ENCODE measurements at regions not wholly inside any gene's neighbourhood (a gene's known extent, or its start where the extent isn't known, plus 50 kb on each side); places are given as distances from the start of the nearest gene placed in this dataset.

GRCh38 chr3:72141264-72141663, 356.3 kb upstream of the PROK2 start:
- H3K4me2 ChIP-seq = no peak overlapping the region
- ChIA-PET CTCF (interaction anchor here (1.0 to 1.4 kb wide), 2 partner anchors 12 to 671 kb away, joined by 3 to 4 read pairs; no protein-coding TSS in a partner anchor), POLR2A (no interaction called here)
- H3K4me3 ChIP-seq = no peak overlapping the region
- no peaks in the 10 kb centered on the region for H3K9me3 ChIP-seq
- no peak overlapping the region for H3K27ac ChIP-seq
- ATAC-seq (no peak), FAIRE-seq (no peak), DNase-seq (ENCODE audit: low read depth in 1 of 2, low spot score in 1 of 2) (no peak)
- TF ChIP-seq KDM5A (IDR thresholded peaks at IDR 0.05) (no peak), PBX3 (IDR thresholded peaks at IDR 0.05) (no peak), CBX2 (IDR thresholded peaks at IDR 0.05; ENCODE audit: borderline replicate concordance, low read depth) (no peak), EHMT2 (IDR thresholded peaks at IDR 0.05; ENCODE audit: low read depth) (no peak)
- 57% methylated on average over 1 of the region's 1 CpG for WGBS (ENCODE audit: missing lambda C conversion rate)
- no peaks in the 10 kb centered on the region for H3K4me1 ChIP-seq

GRCh38 chr3:72139316-72139715, 354.4 kb upstream of the PROK2 start:
- ChIA-PET CTCF (interaction anchor here (0.6 kb wide), 1 partner anchor 75 kb away, joined by 4 read pairs; no protein-coding TSS in a partner anchor), POLR2A (no interaction called here)
- ATAC-seq (no peak), DNase-seq (ENCODE audit: low read depth in 1 of 2, low spot score in 1 of 2) (no peak), FAIRE-seq (no peak)
- no peaks in the 10 kb centered on the region for H3K9me3 ChIP-seq
- no peak overlapping the region for H3K27ac ChIP-seq
- no peak overlapping the region for H3K4me2 ChIP-seq
- TF ChIP-seq CBX8 (IDR thresholded peaks at IDR 0.05) = no peak
- TF ChIP-seq CBX2 (IDR thresholded peaks at IDR 0.05; ENCODE audit: borderline replicate concordance, low read depth) = no peak
- no peak for TF ChIP-seq FOSL2 (IDR thresholded peaks at IDR 0.05)
- no peak for TF ChIP-seq FOSL2 (CRISPR knock-in tag; IDR thresholded peaks at IDR 0.05)
- TF ChIP-seq HOXA7 (CRISPR knock-in tag; IDR thresholded peaks at IDR 0.05) = no peak
- no peak for TF ChIP-seq SREBF2 (IDR thresholded peaks at IDR 0.05)
- no peak for TF ChIP-seq HMGXB4 (CRISPR knock-in tag; IDR thresholded peaks at IDR 0.05; ENCODE audit: borderline replicate concordance)
- TF ChIP-seq ESRRA (IDR thresholded peaks at IDR 0.05; ENCODE audit: borderline replicate concordance, low read length) = no peak
- TF ChIP-seq RNF2 (IDR thresholded peaks at IDR 0.05; ENCODE audit: borderline replicate concordance, low read depth) = no peak
- no peak for TF ChIP-seq ZSCAN20 (CRISPR knock-in tag; IDR thresholded peaks at IDR 0.05)
- TF ChIP-seq E2F6 (IDR thresholded peaks at IDR 0.05; ENCODE audit: borderline replicate concordance, low read depth) = no peak
- no peak for TF ChIP-seq CHD2 (IDR thresholded peaks at IDR 0.05; ENCODE audit: low read length, partially characterized antibody)
- TF ChIP-seq TFCP2L1 (CRISPR knock-in tag; IDR thresholded peaks at IDR 0.05) = no peak
- no peak for TF ChIP-seq REST (IDR thresholded peaks at IDR 0.05)
- no peak for TF ChIP-seq EP300 (IDR thresholded peaks at IDR 0.05)
- TF ChIP-seq BCL3 (IDR thresholded peaks at IDR 0.05) = no peak
- no peak for TF ChIP-seq JUNB (IDR thresholded peaks at IDR 0.05)
- TF ChIP-seq ZFP36 (IDR thresholded peaks at IDR 0.05; ENCODE audit: borderline replicate concordance, partially characterized antibody) = no peak
- 8% methylated on average over 2 of the region's 2 CpGs for WGBS (ENCODE audit: missing lambda C conversion rate)
- H3K4me1 ChIP-seq = no peaks in the 10 kb centered on the region
- no peak overlapping the region for H3K4me3 ChIP-seq
